Stimulated activated CD4-positive, alpha-beta T cell treated with anti-CD3 and anti-CD28 coated beads, Interleukin-2, amount 100 ng/mL, for 48 hours (primary cell): ENCODE measurements at regions not wholly inside any gene's neighbourhood (a gene's known extent, or its start where the extent isn't known, plus 50 kb on each side); places are given as distances from the start of the nearest gene placed in this dataset.
"Not testable (repeated sequence)": the region's sequence is repeated elsewhere in the genome, so short reads cannot be mapped to it uniquely, and the experiment has no call there.

ENCODE experiments used
- DNase-seq, 2 donors: peaks; one replicate each; pipeline ENCODE4 v3.0.0-alpha.2; 2020

DNA sequence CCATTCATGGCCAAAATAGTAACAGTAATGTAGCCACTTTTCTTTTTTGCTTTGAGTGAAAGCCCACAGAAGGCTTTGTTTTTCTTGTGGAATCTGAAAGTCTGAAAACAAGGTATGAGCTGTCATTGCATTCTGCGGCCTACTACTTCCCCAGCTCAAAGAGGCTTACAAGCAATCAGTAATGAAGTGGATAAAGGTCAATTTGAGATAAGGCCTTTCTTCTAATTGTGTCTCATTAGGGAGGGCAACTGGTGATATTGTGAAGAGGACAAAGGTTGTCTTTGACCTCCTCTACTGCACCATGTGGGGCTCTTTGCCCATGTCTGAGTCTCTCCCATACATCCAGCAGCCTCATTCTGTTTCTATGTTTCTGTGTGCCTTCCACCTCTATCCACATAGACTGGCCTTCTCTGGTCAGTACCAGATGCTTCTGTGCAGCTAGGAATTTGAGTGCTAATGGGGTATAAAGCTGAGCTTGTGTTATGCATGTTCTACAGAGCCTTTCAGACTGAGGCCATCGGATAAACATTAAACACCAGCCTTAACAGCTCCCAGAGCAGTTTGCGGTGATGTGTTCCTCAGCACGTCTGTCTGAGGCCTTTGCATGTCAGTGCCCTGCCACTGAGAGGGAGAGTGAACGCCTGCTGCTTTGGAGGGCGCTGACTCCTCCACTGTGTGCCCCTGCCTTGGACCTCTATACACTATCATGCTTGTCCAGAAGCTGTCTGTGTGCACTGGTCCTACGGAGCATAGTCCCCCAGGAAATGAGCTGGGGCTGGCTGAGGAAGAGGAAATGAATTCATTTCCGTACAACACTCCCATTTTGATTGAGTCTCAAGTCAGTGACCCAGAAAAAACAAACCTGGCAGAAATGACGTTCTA, 80.2 kb downstream of the SH2D1A start:
- no peak for DNase-seq

DNA sequence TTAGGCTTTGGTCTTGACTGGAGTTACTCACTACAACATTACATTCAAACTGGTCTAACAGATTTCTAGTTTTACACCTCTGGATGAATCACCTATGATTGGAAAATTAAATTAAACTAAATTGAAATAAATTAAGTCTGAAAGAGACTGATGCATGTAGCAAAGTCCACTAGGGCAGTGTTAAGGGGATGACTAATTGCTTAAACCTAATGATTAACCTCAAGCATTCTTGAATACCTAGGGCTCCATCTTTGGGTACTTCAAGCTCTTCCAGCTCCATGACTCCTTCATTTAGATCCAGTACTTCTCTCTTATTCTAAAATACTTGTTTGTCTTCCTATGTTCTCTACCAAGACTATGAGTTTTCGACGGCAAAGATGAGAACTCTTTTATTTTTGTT, 86.8 kb downstream of the SH2D1A start:
- DNase-seq = no peak

DNA sequence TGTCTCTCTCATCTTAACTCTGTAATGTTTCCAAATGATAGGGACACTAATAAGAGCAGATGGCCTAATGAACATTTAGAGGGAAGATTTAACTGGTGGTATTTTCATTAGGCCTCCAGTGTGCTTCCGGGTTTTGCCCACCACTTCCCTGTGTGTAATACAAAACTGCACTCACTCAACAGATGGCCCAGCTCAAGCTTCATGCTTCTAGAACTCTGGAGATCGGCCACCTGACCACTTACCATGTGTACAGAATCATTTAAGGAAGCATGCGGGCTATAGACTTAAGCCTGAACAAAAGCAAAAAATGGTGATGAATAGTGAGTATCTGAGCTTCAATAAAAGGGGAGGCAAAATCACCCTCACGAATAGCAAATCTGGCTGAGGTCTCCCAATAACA, 89.3 kb downstream of the SH2D1A start:
- DNase-seq = no peak

DNA sequence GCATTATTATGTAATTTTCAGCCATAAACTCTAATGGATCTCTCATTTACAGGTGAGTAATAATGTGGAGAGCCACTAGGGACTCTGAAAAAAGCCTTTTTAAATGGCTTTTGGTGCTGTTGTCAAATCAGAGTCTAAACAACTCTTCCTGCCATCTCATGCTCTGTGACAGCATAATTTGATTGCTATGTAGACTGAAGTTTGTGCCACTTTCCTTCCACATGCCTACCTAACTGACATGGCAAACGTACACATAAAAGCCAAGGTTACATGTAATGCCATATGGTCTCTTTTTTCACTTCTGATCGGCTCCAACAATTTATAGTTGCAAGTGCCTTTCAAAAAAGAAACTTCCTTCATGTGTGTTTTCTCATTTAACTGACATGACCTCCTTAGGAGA, 94.3 kb downstream of the SH2D1A start:
- DNase-seq = no peak

DNA sequence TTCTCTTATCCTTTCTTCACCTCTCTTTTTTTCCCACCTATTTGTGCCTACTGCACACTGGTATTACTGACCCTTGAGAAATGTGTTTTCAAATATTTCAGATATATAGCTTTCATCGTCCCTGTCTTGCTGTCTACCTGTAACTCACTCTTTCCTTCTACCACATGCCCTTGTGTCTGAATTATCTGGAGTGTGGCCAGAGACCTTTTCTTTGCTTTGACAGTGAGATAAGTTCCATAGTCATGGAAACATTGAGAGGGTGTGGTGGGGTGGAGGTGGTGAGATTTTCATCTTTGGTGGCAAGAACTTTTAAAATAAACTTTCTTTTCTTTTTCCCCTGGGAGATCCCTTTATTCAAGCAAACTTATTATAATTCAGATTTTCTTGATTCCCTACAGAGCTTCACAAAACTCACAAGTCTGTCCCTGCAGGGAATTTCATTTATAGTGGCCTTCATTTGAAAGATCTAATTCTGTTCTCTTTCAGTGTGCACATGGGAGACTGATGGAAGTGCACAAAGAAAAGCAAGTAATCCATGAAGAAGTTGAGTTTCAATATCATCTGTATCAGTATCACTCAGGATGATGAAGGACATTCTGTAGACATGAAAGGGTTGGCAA, 95.7 kb downstream of the SH2D1A start:
- no peak for DNase-seq

DNA sequence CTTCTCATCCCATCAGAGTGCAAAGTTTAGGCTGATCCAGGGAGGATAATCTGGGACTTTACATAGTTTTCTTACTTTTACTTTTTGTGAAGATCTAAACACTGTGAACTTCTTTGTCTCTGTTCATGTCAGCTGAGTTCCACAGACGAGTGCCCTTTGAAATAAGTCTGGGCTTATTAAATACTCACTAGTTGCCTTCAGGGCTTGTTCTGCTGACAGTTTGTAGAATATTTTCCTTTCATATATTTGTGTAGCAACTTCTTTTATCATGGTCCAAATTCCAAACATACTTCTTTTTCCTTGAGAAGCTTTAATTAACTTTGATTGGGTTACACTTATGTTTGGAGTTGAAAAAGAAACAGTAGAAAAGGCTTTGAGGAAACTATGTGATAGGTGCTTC, 109.6 kb downstream of the SH2D1A start:
- DNase-seq = no peak

DNA sequence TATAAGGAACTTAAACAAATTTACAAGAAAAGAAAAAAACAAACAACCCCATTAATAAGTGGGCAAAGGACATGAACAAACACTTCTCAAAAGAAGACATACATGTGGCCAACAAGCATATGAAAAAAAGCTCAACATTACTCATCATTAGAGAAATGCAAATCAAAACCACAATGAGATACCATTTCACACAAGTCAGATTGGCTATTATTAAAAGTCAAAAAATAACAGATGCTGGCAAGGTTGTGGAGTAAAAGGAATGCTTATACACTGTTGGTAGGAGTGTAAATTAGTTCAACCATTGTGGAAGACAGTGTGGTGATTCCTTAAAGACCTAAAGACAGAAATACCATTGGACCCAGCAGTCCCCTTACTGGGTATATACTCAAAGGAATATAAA, 113.5 kb downstream of the SH2D1A start:
- not testable (repeated sequence) for DNase-seq

DNA sequence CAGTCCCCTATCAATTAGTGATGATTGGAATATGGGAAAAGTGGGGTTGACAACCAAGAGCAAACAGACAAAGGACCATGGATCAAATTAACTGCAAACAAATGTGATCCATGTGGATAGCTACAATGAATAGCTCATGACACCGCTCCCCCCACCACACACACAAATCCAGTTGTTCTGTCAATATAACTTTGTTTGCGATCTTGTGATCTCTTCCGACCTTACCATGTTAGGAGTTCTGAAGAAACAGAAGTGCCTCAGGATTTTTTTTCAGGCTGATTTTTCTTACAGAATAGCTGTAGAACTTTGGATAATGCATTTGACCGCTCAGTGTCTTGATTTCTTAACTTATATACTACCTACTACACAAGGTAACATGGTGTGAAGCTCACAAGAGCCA, 116.6 kb downstream of the SH2D1A start:
- DNase-seq = no peak

DNA sequence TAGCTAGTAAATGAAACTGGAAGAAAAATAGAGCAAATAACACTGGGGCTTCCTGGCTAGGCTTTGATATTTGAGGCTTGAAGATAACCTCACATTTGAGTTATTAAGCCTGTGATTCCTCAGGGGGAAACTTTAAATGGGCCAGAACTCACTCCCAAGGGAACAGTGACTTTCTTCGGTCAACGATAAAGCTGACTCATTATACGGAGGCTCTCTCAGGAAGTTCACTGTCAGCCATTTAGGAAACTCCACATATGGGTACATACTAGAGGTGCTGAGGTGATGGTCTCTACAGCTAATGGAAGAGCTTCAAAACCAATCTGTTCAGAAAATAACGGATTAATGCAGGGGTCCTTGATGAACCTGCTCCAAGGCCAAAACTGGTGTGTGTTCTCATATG, 120.8 kb downstream of the SH2D1A start:
- DNase-seq = no peak

DNA sequence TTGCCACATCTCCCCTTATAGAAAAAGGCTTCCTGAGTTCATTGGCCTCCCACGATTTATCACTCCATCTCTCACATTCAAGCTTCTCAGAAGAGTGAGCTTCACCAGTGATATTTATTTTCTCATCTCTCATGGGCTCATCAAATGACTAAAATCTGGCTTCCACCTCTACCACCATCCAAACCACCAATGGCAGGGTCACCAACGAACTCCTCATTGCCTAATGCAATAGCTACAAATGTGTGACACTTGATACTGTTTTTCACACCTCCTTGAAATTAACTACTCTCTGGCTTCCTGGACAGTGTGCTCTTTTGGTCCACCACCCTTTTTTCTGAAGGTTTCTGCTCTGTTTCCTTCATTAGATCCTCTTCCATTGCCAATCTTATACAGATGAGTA, 129.0 kb downstream of the SH2D1A start:
- DNase-seq = no peak

DNA sequence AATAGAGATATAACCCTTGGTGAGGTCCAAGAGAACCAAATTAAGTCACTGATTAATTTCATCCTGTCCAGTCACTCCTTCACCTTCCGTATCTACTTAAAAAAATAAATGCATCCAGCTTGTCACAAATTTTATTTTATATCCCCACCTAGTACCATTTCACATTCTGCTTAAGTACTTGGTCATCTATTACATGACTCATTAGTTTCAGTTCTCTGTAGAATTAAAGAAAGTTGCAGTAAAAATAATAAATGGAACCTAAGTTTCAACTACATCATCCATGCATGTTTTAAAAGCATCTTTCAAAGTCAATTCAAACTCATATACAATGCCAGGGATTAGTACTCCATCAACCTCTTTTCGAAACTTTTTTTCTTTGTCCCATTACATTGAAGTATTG, 130.2 kb downstream of the SH2D1A start:
- no peak for DNase-seq

DNA sequence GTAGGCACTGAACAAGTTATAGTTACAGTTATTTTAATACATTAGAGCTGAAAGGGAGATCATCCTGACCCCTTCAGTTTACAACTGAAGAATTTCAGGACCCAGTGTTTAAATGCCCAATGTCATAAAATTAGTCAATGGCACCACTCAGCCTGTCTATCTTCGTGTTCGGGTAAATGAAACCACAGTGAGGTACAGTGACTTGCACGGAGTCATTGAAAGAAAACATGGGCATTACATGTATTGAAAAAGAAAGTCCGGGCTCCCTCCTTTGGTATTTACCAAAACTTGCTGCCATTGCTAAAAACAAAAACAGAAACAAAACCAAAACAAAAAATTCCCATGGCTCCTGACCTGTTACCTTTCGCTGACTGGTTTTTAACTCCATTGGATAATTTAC, 131.7 kb downstream of the SH2D1A start:
- DNase-seq = no peak

DNA sequence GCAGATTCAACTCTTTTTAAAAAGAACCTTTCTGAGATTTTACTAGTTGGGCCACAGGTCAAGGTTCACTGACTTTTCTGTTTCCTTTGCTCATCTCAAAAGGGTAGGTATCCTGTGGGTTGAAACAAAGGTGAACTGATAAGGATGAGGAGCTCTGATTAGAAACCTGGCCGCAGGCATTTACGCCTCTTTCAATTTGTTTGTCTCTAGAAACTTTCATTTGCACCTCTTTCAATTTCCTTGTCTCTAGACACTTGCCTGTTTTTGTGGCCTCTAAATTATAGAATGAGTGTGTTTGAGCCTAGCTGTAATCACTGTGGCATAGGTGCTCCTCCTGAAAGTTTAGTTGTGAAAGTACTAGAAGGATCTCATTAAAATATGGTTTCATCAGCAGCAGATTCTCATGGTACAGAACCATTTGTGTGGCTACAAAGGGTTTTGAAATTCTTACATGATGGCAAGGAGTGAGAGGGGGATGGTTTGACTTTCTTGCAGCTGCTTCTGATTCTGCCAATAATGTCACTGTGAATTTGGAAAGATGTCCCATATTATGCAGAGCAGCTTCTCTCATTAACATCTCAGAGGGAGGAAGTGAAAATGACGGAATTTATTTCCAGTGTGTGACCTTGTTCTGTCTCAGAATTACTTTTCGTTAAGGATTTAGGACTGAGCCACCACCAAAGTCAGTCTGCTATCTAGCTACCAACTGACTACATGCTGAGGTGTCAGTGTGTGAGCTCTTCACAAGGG, 142.2 kb downstream of the SH2D1A start:
- DNase-seq = no peak

DNA sequence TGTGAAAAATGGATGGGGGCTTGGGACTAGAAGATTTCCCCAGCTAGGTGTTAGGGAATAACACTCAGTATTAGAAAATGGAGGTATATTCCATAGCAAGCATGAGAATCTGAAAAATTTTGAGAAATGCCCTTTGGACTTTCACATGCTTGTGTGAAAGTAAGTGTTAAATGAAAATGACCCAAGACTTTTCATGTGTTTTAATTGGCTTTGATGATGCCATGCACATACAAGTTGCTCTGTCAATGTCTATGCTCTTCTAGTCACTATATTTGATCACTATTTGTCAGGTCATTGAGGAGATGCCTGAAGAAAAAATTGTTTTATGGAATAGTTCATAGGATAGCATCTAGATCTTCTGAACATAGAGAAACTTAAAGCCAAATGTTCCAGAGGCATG, 147.6 kb downstream of the SH2D1A start:
- DNase-seq = no peak

DNA sequence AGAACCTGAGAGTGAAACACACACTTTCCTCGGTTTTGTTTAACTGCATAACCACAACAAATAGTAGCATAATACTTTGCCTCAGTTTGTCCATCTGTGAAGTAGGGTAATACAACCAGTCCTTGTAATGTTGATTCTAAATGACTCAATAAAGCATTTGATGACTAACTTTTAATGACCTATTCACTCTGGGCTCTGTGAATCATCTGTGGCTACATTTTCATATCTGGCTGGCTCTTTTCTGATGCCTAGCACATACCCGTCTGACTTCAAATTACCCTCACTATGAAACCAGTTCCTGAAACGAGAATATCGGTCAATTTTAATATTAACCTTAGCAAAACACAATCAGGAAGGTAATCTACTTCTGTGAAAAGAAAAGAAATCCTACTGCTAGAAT, 151.0 kb downstream of the SH2D1A start:
- no peak for DNase-seq

DNA sequence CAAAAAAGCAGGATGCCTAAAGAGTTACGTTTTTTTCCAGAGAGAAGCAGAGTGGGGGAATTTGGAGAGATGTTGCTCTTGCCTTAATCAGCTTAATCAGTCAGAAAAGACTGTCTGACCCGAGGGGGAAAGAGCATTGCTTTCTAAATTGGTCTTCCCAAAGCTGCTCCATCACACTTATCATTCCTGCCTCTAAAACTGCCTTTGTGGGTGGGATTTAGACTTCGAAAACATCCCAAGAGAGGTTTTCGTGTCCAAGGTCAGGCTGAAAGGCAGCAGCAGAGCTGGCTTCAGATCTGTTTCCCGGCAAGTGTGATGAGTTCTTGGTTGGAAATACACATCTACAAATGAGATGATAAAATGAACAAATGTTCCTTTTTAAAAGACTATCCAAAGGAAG, 155.2 kb downstream of the SH2D1A start:
- no peak for DNase-seq

DNA sequence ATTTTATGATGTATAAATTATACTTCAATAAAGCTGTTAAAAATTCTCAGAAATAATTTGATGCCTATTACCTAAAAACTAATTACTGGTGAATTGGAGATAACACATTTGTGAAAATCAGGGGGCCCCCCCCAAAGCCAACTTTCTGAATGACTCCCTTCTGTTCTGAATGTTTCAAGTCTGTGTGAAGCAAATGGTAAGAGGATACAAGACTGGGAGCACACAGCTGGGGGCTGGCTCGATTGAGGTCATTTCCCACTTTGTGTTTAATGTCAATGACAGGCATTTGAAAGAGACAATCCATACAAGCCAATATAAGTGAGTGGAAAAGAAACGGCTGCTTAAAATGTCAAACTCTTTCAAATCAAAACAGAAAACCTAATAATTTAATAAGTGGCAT, 155.8 kb downstream of the SH2D1A start:
- DNase-seq = no peak

DNA sequence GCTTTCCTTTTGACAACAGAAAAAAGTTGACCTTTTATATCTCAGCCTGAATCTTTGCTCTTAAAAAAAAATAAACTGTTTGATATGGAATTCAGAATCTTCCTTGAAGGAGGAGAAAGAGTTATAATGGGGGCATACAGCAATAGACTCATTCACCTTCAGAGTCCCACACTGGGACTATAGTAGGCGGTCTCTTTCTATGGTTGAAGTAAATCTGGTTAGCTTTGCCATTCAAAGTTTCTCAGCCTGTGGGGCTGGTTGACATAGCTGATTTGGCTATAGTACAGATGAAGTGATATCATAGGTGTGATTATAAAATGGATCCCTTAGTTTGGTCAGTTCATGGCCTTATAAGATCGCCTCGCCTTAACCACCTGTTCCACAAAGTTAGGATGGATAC, 156.2 kb downstream of the SH2D1A start:
- no peak for DNase-seq

DNA sequence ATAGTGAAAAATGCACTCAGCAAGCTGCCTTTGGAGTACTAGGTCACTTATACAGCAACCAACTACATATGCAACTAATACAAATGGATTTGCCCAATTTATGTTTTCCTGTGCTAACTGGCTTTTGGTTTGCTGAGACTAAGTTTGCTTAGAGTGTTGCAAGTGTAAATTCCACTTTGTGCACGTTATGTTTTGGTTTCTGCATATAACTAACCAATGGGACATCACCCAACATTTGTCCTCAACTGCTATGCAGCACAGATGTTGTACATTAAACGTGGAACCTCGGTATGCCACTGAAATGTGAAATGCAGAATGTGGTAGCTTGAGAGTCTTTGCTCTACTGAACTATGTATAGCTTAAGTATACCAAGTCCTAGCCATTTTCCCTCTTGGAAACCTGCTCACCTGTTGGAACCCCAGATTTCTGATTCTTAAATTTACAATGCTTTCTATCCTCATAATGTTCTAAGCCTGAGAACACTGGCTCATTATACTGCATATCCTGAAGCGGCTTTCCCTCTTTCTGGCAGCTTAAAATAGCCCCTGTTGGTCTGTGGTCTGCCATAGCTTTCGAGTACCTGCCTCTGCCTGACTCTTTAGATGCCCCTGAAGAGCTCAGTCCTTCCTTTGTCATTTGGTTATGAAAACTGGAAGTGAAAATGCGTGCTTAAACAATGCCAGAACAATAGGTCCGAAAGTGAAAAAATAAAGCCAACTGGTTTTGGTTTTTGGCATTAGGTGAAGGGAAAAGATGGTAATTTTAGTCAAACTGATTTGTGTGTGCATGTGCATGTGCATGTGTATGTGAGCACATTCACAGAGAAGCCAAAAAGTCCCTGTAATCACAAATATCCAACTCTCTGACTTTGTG, 158.0 kb downstream of the SH2D1A start:
- no peak for DNase-seq

DNA sequence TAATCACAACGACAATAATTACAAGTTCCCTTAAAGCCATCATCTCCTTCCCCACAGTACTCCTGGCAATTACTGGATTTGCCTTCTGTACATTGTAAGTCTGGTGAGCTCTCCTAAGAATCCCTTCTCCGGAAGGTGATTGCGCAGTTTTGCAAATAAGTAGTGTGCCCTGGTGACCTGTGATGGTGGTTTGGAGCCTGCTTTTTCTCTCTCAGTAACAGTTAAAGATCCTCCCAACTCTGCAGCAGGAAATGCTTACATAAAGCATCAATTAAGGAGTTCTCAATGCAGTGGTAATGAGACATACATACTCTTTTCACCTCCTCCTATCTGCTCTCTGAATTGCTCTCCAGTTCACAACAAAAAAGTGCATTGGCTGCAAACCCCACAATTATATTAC, 159.7 kb downstream of the SH2D1A start:
- DNase-seq = no peak

DNA sequence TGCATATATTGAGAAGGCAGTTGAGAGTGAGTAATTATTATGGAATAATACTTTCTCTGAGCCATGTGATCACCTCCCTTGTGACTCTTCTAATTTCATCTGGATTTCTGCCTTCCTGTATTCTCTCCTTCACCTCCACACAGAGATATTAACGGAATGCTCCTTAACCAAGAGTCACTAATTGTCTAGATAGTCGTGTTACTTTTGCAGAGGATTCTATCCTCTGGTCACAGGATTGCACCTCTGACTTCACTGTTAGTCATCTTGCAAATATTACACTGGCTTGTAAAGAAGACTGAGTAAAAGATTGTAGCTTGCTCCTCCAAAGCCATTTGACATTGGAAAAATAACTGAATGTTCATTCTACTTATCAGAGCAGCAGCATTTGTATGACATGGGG, 160.9 kb downstream of the SH2D1A start:
- DNase-seq = no peak

DNA sequence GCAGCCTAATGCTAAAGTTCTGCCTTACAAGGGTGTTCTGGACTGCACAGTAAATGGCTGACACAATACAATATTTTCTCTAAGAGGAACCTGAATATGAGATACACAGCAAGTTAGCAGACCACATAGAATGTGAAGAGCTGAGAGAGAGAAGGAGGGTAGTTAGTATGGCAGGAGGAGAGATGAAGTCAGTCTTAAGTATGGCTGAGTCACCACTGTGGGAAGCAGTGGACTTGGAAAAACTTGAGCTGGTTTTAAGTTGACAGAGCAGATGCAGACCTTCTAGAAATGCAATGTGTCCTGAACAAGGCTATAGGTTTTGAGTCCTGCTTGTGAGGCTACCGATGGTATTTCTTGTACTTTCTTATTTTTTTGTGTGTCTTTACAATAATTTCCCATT, 172.5 kb downstream of the SH2D1A start:
- DNase-seq = no peak

DNA sequence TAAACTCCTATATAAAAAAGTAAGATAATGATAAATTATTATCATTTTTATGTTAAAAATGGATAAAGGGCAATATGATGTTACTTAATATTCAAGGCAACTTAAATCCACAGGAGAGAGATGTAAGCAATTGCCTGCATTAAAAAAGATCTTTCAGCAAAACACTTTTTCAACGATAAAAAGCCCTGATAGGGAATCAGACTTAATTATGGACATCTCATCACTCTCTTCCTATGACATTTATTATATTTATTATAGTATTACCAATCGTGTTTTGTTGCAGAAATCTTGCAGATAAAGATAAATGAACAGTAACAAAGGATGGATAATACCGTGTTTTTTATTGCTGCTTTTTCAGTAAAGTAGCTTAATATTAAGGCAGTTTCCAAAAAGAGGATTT, 178.5 kb downstream of the SH2D1A start:
- DNase-seq = no peak
